H9 (cell line): ENCODE measurements at regions not wholly inside any gene's neighbourhood (a gene's known extent, or its start where the extent isn't known, plus 50 kb on each side); places are given as distances from the start of the nearest gene placed in this dataset.

Experiments used
- DNase-seq: peaks from one replicate; pipeline ENCODE4 v3.0.0-alpha.2; 2017
- H2AFZ ChIP-seq: one replicate; pipeline ENCODE4 v1.6.1; 2013; ENCODE audit warnings: mild to moderate bottlenecking, low read length, control low read depth, moderate library complexity
- H2AK5ac ChIP-seq: 2 replicates; pipeline ENCODE4 v1.6.1; 2013; ENCODE audit warnings: low read length, control low read depth, mixed read lengths; ENCODE audit not compliant: insufficient read length
- H2BK120ac ChIP-seq: one replicate; pipeline ENCODE4 v1.6.1; 2013; ENCODE audit warnings: low read depth, mild to moderate bottlenecking, low read length, control low read depth, inconsistent platforms; ENCODE audit not compliant: poor library complexity, severe bottlenecking
- H2BK12ac ChIP-seq: 2 replicates; pipeline ENCODE4 v1.6.1; 2013; ENCODE audit warnings: low read length, control low read depth, mixed read lengths, low read depth; ENCODE audit not compliant: insufficient read length
- H2BK15ac ChIP-seq: 2 replicates; pipeline ENCODE4 v1.6.1; 2013; ENCODE audit warnings: low read depth, low read length, control low read depth
- H2BK20ac ChIP-seq: one replicate; pipeline ENCODE4 v1.6.1; 2013; ENCODE audit warnings: low read depth, mild to moderate bottlenecking, low read length, control low read depth, inconsistent platforms; ENCODE audit not compliant: poor library complexity, severe bottlenecking
- H2BK5ac ChIP-seq: 2 replicates; pipeline ENCODE4 v1.6.1; 2013; ENCODE audit warnings: low read length, control low read depth, mixed read lengths; ENCODE audit not compliant: insufficient read length
- H3K14ac ChIP-seq: 2 replicates; pipeline ENCODE4 v1.6.1; 2013; ENCODE audit warnings: low read length, control low read depth; ENCODE audit not compliant: insufficient read depth
- H3K18ac ChIP-seq: 2 replicates; pipeline ENCODE4 v1.6.1; 2013; ENCODE audit warnings: low read depth, mild to moderate bottlenecking, mixed read lengths, low read length, control low read depth; ENCODE audit not compliant: insufficient read length
- H3K23ac ChIP-seq: 2 replicates; pipeline ENCODE4 v1.6.1; 2013; ENCODE audit warnings: low read length, control low read depth, mixed read lengths, low read depth; ENCODE audit not compliant: insufficient read length
- H3K23me2 ChIP-seq: 2 replicates; pipeline ENCODE4 v1.6.1; 2013; ENCODE audit warnings: low read depth, mild to moderate bottlenecking, mixed read lengths, low read length, control low read depth; ENCODE audit not compliant: insufficient read length, poor library complexity, severe bottlenecking
- H3K27ac ChIP-seq: 2 replicates; pipeline ENCODE4 v1.5.1; 2013; ENCODE audit warnings: low read length, control low read depth, mixed read lengths, low read depth; ENCODE audit not compliant: insufficient read length
- H3K27me3 ChIP-seq: 2 replicates; pipeline ENCODE4 v1.6.1; 2013; ENCODE audit warnings: low read length, control low read depth, inconsistent platforms; ENCODE audit not compliant: insufficient read depth
- H3K4ac ChIP-seq: 2 replicates; pipeline ENCODE4 v1.6.1; 2013; ENCODE audit warnings: low read depth, mild to moderate bottlenecking, control low read depth, inconsistent platforms, low read length, moderate library complexity
- H3K4me1 ChIP-seq: 2 replicates; pipeline ENCODE4 v1.6.1; 2013; ENCODE audit warnings: low read length, control low read depth, inconsistent platforms; ENCODE audit not compliant: insufficient read depth
- H3K4me2 ChIP-seq: 2 replicates; pipeline ENCODE4 v1.6.1; 2013; ENCODE audit warnings: low read length, control low read depth, mixed read lengths; ENCODE audit not compliant: insufficient read length, insufficient read depth
- H3K56ac ChIP-seq: 2 replicates; pipeline ENCODE4 v1.6.1; 2013; ENCODE audit warnings: low read depth, mild to moderate bottlenecking, mixed read lengths, low read length, control low read depth; ENCODE audit not compliant: insufficient read length
- H3K79me1 ChIP-seq: 2 replicates; pipeline ENCODE4 v1.6.1; 2013; ENCODE audit warnings: low read depth, mild to moderate bottlenecking, moderate library complexity, low read length, control low read depth, inconsistent platforms; ENCODE audit not compliant: insufficient read depth, poor library complexity, severe bottlenecking
- H3K79me2 ChIP-seq: 2 replicates; pipeline ENCODE4 v1.6.1; 2013; ENCODE audit warnings: low read length, control low read depth, inconsistent platforms; ENCODE audit not compliant: insufficient read depth
- H3K9ac ChIP-seq: 2 replicates; pipeline ENCODE4 v1.6.1; 2013; ENCODE audit warnings: low read length, control low read depth, mixed read lengths; ENCODE audit not compliant: insufficient read length; ENCODE audit errors: extremely low read depth
- H3K9me3 ChIP-seq: one replicate; pipeline ENCODE4 v1.6.1; 2013; ENCODE audit warnings: low read depth, low read length, inconsistent platforms; ENCODE audit not compliant: control insufficient read depth
- H3T11ph ChIP-seq: one replicate; pipeline ENCODE4 v1.6.1; 2013; ENCODE audit warnings: mild to moderate bottlenecking, low read length, control low read depth, inconsistent platforms
- H4K20me1 ChIP-seq: one replicate; pipeline ENCODE4 v1.6.1; 2013; ENCODE audit not compliant: control insufficient read depth, insufficient read length, insufficient read depth
- H4K5ac ChIP-seq: 2 replicates; pipeline ENCODE4 v1.6.1; 2013; ENCODE audit warnings: low read depth, mild to moderate bottlenecking, mixed read lengths, low read length, control low read depth; ENCODE audit not compliant: insufficient read length
- H4K8ac ChIP-seq: replicated peaks from 2 replicates; pipeline ENCODE4 v1.6.1; 2013; ENCODE audit warnings: low read length, control low read depth, mixed read lengths, low read depth; ENCODE audit not compliant: insufficient read length
- H4K91ac ChIP-seq: 2 replicates; pipeline ENCODE4 v1.6.1; 2013; ENCODE audit warnings: low read depth, mild to moderate bottlenecking, moderate library complexity, mixed read lengths, low read length, control low read depth; ENCODE audit not compliant: insufficient read length
- H3K27ac Mint-ChIP-seq, 3 experiments: 2 replicates in 2 of 3; 3 replicates in 1 of 3; pipeline ENCODE4 v1.8.0; 2020 to 2021; ENCODE audit warnings: mixed read lengths in 3 of 3, mild to moderate bottlenecking in 1 of 3, moderate library complexity in 1 of 3
- H3K27me3 Mint-ChIP-seq: 2 replicates; pipeline ENCODE4 v1.8.0; 2021; ENCODE audit warnings: low read depth, mild to moderate bottlenecking, moderate library complexity, mixed read lengths
- H3K36me3 Mint-ChIP-seq, 3 experiments: 2 replicates in 2 of 3; 3 replicates in 1 of 3; pipeline ENCODE4 v1.8.0; 2020 to 2021; ENCODE audit warnings: low read depth in 3 of 3, mixed read lengths in 3 of 3; ENCODE audit not compliant: insufficient read depth in 1 of 3
- H3K4me1 Mint-ChIP-seq, 2 experiments: 2 replicates each; pipeline ENCODE4 v1.8.0; 2020; ENCODE audit warnings: mixed read lengths in 2 of 2
- H3K4me3 Mint-ChIP-seq, 2 experiments: 2 replicates in 1 of 2; 3 replicates in 1 of 2; pipeline ENCODE4 v1.8.0; 2020 to 2021; ENCODE audit warnings: mild to moderate bottlenecking in 2 of 2, mixed read lengths in 2 of 2, moderate library complexity in 1 of 2
- H3K9me3 Mint-ChIP-seq, 2 experiments: 2 replicates in 1 of 2; 3 replicates in 1 of 2; pipeline ENCODE4 v1.8.0; 2020; ENCODE audit warnings: mild to moderate bottlenecking in 2 of 2, mixed read lengths in 2 of 2, moderate library complexity in 1 of 2
- WGBS: extraction: QIAGEN DNeasy Blood & Tissue Kit; methylation state at CpG from one replicate; pipeline ENCODE4 v1.1.7; 2013; ENCODE audit warnings: missing lambda C conversion rate, low lambda C conversion rate, mixed read lengths; ENCODE audit not compliant: insufficient read length; ENCODE audit errors: extremely low coverage; 5-methylcytosine and 5-hydroxymethylcytosine counted together
- TF ChIP-seq, protein P1 (sequence below): fragments of 200-600 bp; sonication (generic); conservative IDR thresholded peaks from 3 replicates; pipeline ENCODE4 v1.8.0; 2021; ENCODE audit warnings: antibody characterized with exemption, mild to moderate bottlenecking

DNA sequence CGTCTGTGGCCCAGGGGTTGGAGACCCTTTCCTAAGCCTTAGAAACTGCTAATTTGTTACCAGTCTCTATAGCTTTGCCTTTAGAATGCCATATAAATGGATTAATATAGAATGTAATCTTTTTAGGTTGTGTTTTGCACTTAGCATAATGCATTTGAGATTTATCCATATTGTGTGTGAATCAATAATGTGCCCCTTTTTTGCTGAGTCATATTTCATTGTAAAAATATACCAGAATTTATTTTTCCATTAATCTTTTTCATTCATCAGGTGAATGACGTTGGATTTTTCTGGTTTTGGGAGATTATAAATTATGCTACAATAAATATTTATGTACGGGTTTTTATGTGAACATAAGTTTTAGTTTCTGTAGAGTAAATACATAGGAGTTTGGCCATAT lies 478.8 kb upstream of the MAGEB18 start:
- H3K4me3 Mint-ChIP-seq, result no peak overlapping the region

More for the DNA sequence above, 478.8 kb upstream of the MAGEB18 start:
- H3K4me1 Mint-ChIP-seq, result no peaks in the 10 kb centered on the region
- Histone ChIP-seq H3K4me2 (no peak overlapping the region), H3K79me1 (no peaks in the 10 kb centered on the region), H3K27me3 (no peaks in the 10 kb centered on the region), H3K27ac (no peak overlapping the region), H4K91ac (no peak overlapping the region), H2AFZ (no peak overlapping the region), H3K56ac (no peak overlapping the region), H3K23me2 (no peaks in the 10 kb centered on the region), H3K18ac (no peak overlapping the region), H3K23ac (no peak overlapping the region), H2BK120ac (no peak overlapping the region), H3T11ph (no peak overlapping the region), H3K9me3 (peaks cover 27% of the 10 kb centered on the region), H2BK5ac (no peak overlapping the region), H3K4me1 (no peaks in the 10 kb centered on the region), H2BK15ac (no peak overlapping the region), H2BK12ac (no peak overlapping the region), H3K79me2 (no peaks in the 10 kb centered on the region), H3K4ac (no peak overlapping the region), H4K5ac (no peak overlapping the region), H3K9ac (no peak overlapping the region), H4K20me1 (no peaks in the 10 kb centered on the region), H4K8ac (no peak overlapping the region), H3K14ac (no peak overlapping the region), H2BK20ac (no peak overlapping the region), H2AK5ac (no peak overlapping the region)
- no CpG with 5 or more reads among the region's 3 CpGs for WGBS
- DNase-seq, result no peak
- H3K36me3 Mint-ChIP-seq, result peaks cover 0 to 2% (median 0%) of the 10 kb centered on the region in 3 experiments; a peak in 2 of 7 replicates
- TF ChIP-seq, protein P1, sequence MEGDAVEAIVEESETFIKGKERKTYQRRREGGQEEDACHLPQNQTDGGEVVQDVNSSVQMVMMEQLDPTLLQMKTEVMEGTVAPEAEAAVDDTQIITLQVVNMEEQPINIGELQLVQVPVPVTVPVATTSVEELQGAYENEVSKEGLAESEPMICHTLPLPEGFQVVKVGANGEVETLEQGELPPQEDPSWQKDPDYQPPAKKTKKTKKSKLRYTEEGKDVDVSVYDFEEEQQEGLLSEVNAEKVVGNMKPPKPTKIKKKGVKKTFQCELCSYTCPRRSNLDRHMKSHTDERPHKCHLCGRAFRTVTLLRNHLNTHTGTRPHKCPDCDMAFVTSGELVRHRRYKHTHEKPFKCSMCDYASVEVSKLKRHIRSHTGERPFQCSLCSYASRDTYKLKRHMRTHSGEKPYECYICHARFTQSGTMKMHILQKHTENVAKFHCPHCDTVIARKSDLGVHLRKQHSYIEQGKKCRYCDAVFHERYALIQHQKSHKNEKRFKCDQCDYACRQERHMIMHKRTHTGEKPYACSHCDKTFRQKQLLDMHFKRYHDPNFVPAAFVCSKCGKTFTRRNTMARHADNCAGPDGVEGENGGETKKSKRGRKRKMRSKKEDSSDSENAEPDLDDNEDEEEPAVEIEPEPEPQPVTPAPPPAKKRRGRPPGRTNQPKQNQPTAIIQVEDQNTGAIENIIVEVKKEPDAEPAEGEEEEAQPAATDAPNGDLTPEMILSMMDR, result no peak
- H3K27ac Mint-ChIP-seq, result no peak overlapping the region
- peaks cover 52 to 54% of the 10 kb centered on the region in 2 experiments for H3K9me3 Mint-ChIP-seq
- H3K27me3 Mint-ChIP-seq, result peaks cover 2% of the 10 kb centered on the region; the same call in 1 of the 2 replicates
